Muscle layer of colon (tissue), 2 donors: ENCODE measurements at regions not wholly inside any gene's neighbourhood (a gene's known extent, or its start where the extent isn't known, plus 50 kb on each side); places are given as distances from the start of the nearest gene placed in this dataset.

ENCODE experiments used
- H3K27ac ChIP-seq: one replicate; pipeline ENCODE4 v1.7.0; 2013; ENCODE audit warnings: low read depth, mild to moderate bottlenecking, low read length, moderate library complexity
- H3K27me3 ChIP-seq, 2 donors: one replicate each; pipeline ENCODE4 v1.7.0; 2013; ENCODE audit warnings: low read length in 2 of 2, mild to moderate bottlenecking in 2 of 2; ENCODE audit not compliant: insufficient read depth in 2 of 2, control insufficient read depth in 1 of 2
- H3K36me3 ChIP-seq: one replicate; pipeline ENCODE4 v1.7.0; 2013; ENCODE audit warnings: mild to moderate bottlenecking, low read length; ENCODE audit not compliant: insufficient read depth
- H3K4me1 ChIP-seq: one replicate; pipeline ENCODE4 v1.7.0; 2013; ENCODE audit warnings: mild to moderate bottlenecking, low read length; ENCODE audit not compliant: insufficient read depth
- H3K4me3 ChIP-seq, 2 donors: one replicate each; pipeline ENCODE4 v1.7.0; 2013; ENCODE audit warnings: low read length in 2 of 2, low read depth in 1 of 2, mild to moderate bottlenecking in 1 of 2, moderate library complexity in 1 of 2
- H3K9ac ChIP-seq: one replicate; pipeline ENCODE4 v1.7.0; 2013; ENCODE audit warnings: low read length
- H3K9me3 ChIP-seq: one replicate; pipeline ENCODE4 v1.7.0; 2013; ENCODE audit warnings: mild to moderate bottlenecking, low read length
- donor health status: abdominal sarcoma.
- donor health status: Adenocarcinoma of cecum.

DNA sequence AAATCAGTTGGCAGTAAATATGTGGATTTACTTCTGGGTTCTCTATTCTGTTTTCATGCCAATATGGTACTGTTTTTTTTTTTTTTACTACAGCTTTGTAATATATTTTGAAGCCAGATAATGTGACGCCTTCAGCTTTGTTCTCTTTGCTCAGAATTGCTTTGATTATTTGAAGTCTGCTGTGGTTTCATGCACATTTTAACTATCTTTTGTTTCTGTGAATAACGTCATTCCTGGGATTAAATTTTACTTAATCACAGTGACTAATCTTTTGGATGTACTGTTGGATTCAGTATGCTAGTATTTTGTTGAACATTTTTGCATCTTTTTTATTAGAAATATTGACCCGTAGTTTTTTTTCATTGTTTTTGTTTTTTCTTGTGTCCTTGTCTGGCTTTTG, 576.5 kb downstream of the ZNF385D start:
- Histone ChIP-seq H3K4me1 (no peaks in the 10 kb centered on the region), H3K9ac (no peak overlapping the region), H3K27me3 (no peaks in the 10 kb centered on the region), H3K4me3 (no peak overlapping the region), H3K9me3 (no peaks in the 10 kb centered on the region), H3K36me3 (no peaks in the 10 kb centered on the region), H3K27ac (no peak overlapping the region)

DNA sequence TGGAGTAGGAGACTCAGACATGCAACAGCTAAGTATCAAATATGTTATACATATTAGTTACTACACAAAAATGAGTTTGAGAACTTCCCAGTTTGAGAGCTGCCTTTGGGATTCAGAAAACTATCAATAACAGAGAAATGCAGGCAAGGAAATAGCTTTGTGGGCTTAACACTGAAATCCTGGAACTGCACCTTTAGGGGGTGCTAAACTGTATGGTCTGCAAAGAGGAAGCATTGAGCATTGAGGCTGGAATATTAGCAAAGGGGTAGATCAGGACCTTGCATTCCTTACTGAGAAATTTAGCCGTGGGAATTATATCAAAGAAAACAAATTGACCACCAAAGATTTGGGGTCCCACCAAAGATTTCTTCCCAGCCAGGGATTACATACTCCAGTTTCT, 580.0 kb downstream of the ZNF385D start:
- Histone ChIP-seq H3K4me3 (no peak overlapping the region), H3K9ac (no peak overlapping the region), H3K27me3 (no peaks in the 10 kb centered on the region), H3K36me3 (no peaks in the 10 kb centered on the region), H3K9me3 (no peaks in the 10 kb centered on the region), H3K4me1 (no peaks in the 10 kb centered on the region), H3K27ac (no peak overlapping the region)

DNA sequence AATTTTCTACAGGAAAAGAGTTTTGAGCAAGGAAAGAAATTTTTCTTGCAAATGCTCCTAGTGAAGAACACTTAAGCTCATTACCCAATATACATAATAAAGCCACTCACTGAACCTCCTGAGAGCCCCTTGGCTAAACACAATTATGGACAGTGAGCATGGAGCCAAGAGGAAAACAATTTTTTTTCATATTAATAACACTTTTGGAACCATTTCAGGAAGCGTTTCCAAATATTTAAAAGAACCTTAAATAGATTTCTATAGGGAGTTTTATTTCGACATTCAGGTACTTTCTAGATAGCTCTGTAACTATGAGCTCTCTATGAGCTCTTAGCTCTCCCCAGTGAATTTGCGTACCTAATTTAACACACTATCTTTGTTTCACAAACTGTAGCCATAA, 581.1 kb downstream of the ZNF385D start:
- Histone ChIP-seq H3K4me1 (no peaks in the 10 kb centered on the region), H3K27ac (no peak overlapping the region), H3K27me3 (no peaks in the 10 kb centered on the region), H3K36me3 (no peaks in the 10 kb centered on the region), H3K4me3 (no peak overlapping the region), H3K9me3 (no peaks in the 10 kb centered on the region), H3K9ac (no peak overlapping the region)

DNA sequence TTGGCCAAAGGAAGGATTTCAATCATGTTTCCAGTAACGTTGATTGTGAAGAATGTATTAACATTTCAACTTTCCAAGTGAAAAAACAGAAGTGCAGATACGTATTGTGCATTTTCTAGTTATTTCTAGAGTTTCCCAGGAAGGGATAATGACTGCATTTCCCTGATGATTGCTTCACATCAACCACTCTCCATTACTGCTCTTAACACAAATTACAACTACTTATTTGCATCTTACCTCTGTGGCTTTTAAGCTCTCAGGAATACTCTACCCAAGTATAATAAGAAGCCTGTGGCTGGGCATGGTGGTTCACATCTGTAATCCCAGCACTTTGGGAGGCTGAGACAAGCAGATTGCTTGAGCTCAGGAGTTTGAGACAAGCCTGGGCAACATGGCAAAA, 582.5 kb downstream of the ZNF385D start:
- no peaks in the 10 kb centered on the region for H3K9me3 ChIP-seq
- H3K4me3 ChIP-seq, result no peak overlapping the region
- H3K4me1 ChIP-seq, result no peaks in the 10 kb centered on the region
- H3K27ac ChIP-seq, result no peak overlapping the region
- no peak overlapping the region for H3K9ac ChIP-seq
- H3K27me3 ChIP-seq, result no peaks in the 10 kb centered on the region
- H3K36me3 ChIP-seq, result no peaks in the 10 kb centered on the region

DNA sequence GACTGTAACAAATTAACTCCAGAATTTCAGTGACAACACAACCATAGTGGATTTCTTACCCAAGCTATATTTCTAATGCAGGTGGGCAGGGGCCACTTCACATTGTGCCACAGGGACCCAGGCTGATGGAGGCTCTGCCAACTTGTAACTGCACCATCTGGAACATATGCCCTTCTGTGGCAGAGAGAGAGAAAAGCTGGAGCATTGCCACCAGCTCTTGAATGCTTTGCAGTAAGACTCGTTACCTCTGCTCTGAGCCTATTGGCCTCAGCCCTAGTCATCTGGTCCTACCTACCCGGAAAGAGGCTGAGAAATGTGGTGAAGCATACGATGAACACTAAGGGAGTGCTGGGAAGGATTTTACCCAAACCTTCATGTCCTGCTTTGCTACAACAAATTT, 587.1 kb downstream of the ZNF385D start:
- no peaks in the 10 kb centered on the region for H3K27me3 ChIP-seq
- no peaks in the 10 kb centered on the region for H3K9me3 ChIP-seq
- H3K4me3 ChIP-seq, result no peak overlapping the region

DNA sequence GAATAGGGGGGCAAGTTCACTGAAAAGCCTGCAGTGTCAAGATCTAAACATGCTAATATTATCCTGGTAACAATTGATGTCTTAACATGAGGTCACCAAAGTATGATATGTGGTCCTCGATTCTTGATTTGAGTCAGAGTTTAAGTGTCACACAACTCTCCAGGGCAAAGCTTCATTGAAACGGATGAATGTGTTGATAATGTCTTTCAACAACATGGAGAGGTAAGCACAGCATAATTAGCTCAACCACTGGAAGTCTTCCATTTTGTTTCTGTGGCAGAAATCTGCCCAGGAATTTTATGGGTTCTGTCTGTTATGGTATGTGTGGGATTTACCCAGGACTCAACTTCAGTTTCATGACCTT, 591.5 kb downstream of the ZNF385D start:
- Histone ChIP-seq H3K27ac (no peak overlapping the region), H3K27me3 (no peaks in the 10 kb centered on the region), H3K4me3 (no peak overlapping the region), H3K9ac (no peak overlapping the region), H3K4me1 (no peaks in the 10 kb centered on the region), H3K36me3 (no peaks in the 10 kb centered on the region), H3K9me3 (no peaks in the 10 kb centered on the region)

More for the DNA sequence above, 587.1 kb downstream of the ZNF385D start:
- Histone ChIP-seq H3K9ac (no peak overlapping the region), H3K4me1 (no peaks in the 10 kb centered on the region), H3K27ac (no peak overlapping the region), H3K36me3 (no peaks in the 10 kb centered on the region)

DNA sequence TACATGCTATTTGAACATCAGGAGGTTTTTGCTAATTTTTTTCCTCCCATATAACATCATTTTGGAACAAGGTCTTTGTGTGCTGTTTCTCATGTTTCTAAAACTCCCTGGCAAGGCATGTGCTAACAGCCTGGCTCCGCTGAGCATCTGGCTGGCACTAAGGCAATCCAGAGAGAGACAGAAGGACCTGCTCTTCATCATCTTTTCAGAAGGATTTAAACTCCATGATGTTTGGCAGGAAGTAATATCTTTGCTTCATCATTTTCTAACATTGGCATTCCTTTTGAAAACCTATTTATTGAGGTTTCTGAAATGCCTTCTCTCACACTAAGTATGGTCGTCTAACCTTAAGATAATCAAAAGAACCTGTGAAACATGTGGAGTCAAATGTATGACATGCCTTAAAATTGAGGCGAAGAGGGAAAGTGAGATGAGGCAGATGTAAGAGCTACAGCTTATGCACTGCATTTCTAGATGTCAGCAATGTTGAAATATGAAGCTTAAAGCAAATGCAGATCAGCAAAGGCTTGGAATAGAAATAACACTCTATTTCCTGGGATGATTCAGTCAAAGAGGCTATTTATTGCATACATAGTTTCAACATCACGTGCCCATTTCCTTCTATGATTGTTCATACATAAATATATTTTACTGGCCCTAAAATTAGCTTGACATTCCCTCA, 592.0 kb downstream of the ZNF385D start:
- Histone ChIP-seq H3K27ac (no peak overlapping the region), H3K9me3 (no peaks in the 10 kb centered on the region), H3K36me3 (no peaks in the 10 kb centered on the region), H3K4me1 (no peaks in the 10 kb centered on the region), H3K27me3 (no peaks in the 10 kb centered on the region), H3K9ac (no peak overlapping the region), H3K4me3 (no peak overlapping the region)

DNA sequence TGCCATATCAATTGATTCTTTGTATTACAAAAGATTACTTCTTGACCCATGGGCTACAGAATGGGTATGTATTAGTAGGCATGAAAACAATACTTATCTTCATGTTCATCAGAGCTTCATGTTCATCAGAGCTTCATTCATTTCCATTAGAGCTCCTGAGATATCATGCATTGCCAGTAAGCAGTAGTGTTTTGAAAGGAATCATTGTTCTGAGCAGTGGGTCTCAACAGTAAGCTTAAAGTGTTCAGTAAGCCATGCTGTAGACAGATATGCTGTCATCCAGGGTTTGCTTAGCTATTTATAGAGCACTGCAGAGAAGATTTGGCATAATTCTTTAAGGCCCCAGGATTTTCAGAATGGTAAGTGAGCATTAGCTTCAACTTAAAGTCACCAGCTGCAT, 596.1 kb downstream of the ZNF385D start:
- H3K36me3 ChIP-seq, result no peaks in the 10 kb centered on the region
- no peaks in the 10 kb centered on the region for H3K27me3 ChIP-seq
- H3K9me3 ChIP-seq, result no peaks in the 10 kb centered on the region

DNA sequence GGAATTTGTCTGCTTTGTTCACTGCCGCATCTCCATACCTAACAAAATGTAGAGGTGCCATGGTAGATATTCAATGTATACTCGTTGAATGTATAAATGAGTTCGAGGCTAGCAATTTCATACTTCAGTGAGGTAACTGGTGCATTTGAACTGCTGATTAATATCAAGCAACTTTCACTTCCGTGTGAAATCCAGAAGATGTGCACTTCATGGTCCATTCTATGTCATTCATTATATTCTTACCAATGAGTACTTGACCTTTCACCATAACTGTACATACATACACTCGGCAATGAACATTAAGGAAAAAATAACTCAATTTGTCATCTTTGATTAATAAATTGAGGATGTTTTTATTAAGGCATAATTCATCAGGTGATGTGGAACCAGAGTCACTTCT, 598.5 kb downstream of the ZNF385D start:
- H3K27me3 ChIP-seq, result no peaks in the 10 kb centered on the region
- no peaks in the 10 kb centered on the region for H3K36me3 ChIP-seq
- no peaks in the 10 kb centered on the region for H3K9me3 ChIP-seq
- no peaks in the 10 kb centered on the region for H3K4me1 ChIP-seq
- no peak overlapping the region for H3K4me3 ChIP-seq
- H3K9ac ChIP-seq, result no peak overlapping the region
- H3K27ac ChIP-seq, result no peak overlapping the region

More for the DNA sequence above, 596.1 kb downstream of the ZNF385D start:
- Histone ChIP-seq H3K9ac (no peak overlapping the region), H3K27ac (no peak overlapping the region), H3K4me1 (no peaks in the 10 kb centered on the region), H3K4me3 (no peak overlapping the region)

DNA sequence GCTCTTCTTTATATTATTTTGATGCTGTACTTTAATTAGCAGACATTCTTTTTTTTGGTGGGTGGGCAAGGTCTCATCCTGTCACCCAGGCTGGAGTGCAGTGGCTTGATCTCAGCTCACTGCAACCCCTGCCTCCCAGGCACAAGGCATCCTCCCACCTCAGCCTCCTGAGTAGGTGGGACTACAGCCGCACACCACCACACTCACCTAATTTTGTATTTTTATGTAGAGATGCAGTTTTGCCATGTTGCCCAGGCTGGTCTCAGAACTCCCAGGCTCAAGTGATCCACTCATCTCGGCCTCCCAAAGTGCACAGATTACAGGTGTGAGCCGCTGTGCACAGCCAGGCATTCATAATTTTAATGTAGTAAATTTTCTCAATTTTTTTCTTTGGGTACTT, 608.1 kb downstream of the ZNF385D start:
- H3K4me1 ChIP-seq, result no peaks in the 10 kb centered on the region
- H3K27ac ChIP-seq, result no peak overlapping the region
- H3K4me3 ChIP-seq, result no peak overlapping the region
- H3K9me3 ChIP-seq, result no peaks in the 10 kb centered on the region
- H3K9ac ChIP-seq, result no peak overlapping the region
- no peaks in the 10 kb centered on the region for H3K27me3 ChIP-seq
- H3K36me3 ChIP-seq, result no peaks in the 10 kb centered on the region

DNA sequence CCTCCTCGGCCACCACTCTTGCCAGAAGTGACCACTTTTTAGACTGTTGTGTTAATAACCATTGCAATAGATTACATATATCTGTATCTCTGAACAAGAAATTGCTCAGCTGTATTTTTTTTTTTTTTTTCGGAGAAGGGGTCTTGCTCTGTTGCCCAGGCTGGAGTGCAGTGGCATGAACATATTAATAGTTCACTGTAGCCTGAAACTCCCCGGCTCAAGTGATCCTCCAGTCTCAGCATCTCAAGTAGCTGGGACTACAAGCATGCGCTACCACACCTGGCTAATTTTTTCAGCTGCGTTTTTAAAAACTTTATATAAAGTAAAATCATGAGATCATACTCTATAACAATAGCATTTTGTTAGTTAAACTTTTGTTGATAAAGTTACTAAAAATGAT, 609.0 kb downstream of the ZNF385D start:
- Histone ChIP-seq H3K27me3 (no peaks in the 10 kb centered on the region), H3K36me3 (no peaks in the 10 kb centered on the region), H3K9me3 (no peaks in the 10 kb centered on the region), H3K9ac (no peak overlapping the region), H3K4me1 (no peaks in the 10 kb centered on the region), H3K4me3 (no peak overlapping the region), H3K27ac (no peak overlapping the region)

DNA sequence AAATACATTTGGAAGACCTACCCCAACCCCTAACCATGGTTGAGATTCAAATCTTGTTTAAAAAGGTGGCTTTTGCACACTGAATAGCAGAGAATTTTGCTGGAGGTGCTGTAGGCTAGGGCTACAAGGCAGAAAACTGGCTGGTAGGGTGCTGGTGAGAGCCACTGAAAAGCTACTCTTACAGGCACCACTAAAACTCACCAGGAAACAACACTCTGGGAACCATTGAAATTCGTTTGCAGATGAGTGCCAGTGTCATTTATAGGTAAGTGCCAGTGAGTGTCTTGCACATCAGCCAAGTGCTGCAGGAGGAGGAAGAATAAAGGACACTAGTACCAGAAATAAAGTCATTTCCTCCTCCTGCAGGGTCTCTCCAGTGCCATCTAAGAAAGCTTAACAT, 610.2 kb downstream of the ZNF385D start:
- Histone ChIP-seq H3K9ac (no peak overlapping the region), H3K4me1 (no peaks in the 10 kb centered on the region), H3K27ac (no peak overlapping the region), H3K9me3 (no peaks in the 10 kb centered on the region), H3K4me3 (no peak overlapping the region), H3K27me3 (no peaks in the 10 kb centered on the region), H3K36me3 (no peaks in the 10 kb centered on the region)
